B cell (primary cell): ENCODE measurements at regions not wholly inside any gene's neighbourhood (a gene's known extent, or its start where the extent isn't known, plus 50 kb on each side); places are given as distances from the start of the nearest gene placed in this dataset.

Source experiments
- CTCF ChIP-seq: fragments of 200-600 bp; IDR thresholded peaks from one replicate; pipeline ENCODE4 v1.8.0; 2022; ENCODE audit warnings: antibody characterized with exemption, mild to moderate bottlenecking
- EZH2 ChIP-seq: IDR thresholded peaks from 2 replicates; pipeline ENCODE4 v1.6.1; 2012; ENCODE audit warnings: borderline replicate concordance, low read depth, mild to moderate bottlenecking, moderate library complexity, low read length; ENCODE audit not compliant: insufficient read depth, poor library complexity, severe bottlenecking

- no peak for TF ChIP-seq CTCF
- TF ChIP-seq EZH2 = no peak
These were observed 880.4 kb upstream of the MAN1A1 start for GRCh38 chr6:120230008-120230407.
